HEK293 (cell line): ENCODE measurements at regions not wholly inside any gene's neighbourhood (a gene's known extent, or its start where the extent isn't known, plus 50 kb on each side); places are given as distances from the start of the nearest gene placed in this dataset.

Experiments used
- GLI4 ChIP-seq: fragments of 450-650 bp; formaldehyde crosslinking; IDR thresholded peaks from 2 replicates; pipeline ENCODE4 v1.5.1; 2016; ENCODE audit warnings: missing biosample characterization, missing genetic modification characterization
- HOXA7 ChIP-seq: sonication (generic); formaldehyde crosslinking; IDR thresholded peaks from 2 replicates; pipeline ENCODE4 v1.8.1; 2022; ENCODE audit warnings: missing genetic modification reagents, borderline replicate concordance
- KLF10 ChIP-seq: fragments of 450-650 bp; IDR thresholded peaks from 2 replicates; pipeline ENCODE4 v1.5.1; 2018; ENCODE audit warnings: missing biosample characterization, mild to moderate bottlenecking, missing genetic modification characterization
- ZFP37 ChIP-seq: fragments of 450-650 bp; formaldehyde crosslinking; IDR thresholded peaks from 2 replicates; pipeline ENCODE4 v1.5.1; 2016; ENCODE audit warnings: missing biosample characterization, missing genetic modification characterization
- ZNF121 ChIP-seq: fragments of 450-650 bp; formaldehyde crosslinking; IDR thresholded peaks from 2 replicates; pipeline ENCODE4 v1.5.1; 2016; ENCODE audit warnings: missing biosample characterization, missing genetic modification characterization
- ZNF132 ChIP-seq: fragments of 450-650 bp; formaldehyde crosslinking; IDR thresholded peaks from 2 replicates; pipeline ENCODE4 v1.5.1; 2017; ENCODE audit warnings: missing biosample characterization, missing genetic modification characterization, borderline replicate concordance
- ZNF133 ChIP-seq: fragments of 450-650 bp; formaldehyde crosslinking; IDR thresholded peaks from 2 replicates; pipeline ENCODE4 v1.5.1; 2016; ENCODE audit warnings: missing biosample characterization, missing genetic modification characterization
- ZNF239 ChIP-seq: fragments of 450-650 bp; formaldehyde crosslinking; IDR thresholded peaks from 2 replicates; pipeline ENCODE4 v1.5.1; 2016; ENCODE audit warnings: missing biosample characterization, missing genetic modification characterization
- ZNF626 ChIP-seq: fragments of 450-650 bp; sonication (Bioruptor Pico); formaldehyde crosslinking; IDR thresholded peaks from 2 replicates; pipeline ENCODE4 v1.5.1; 2018; ENCODE audit warnings: missing biosample characterization, missing genetic modification characterization, inconsistent platforms
- ZNF776 ChIP-seq: fragments of 450-650 bp; formaldehyde crosslinking; IDR thresholded peaks from 2 replicates; pipeline ENCODE4 v1.5.0; 2017; ENCODE audit warnings: missing biosample characterization, missing genetic modification characterization, borderline replicate concordance
- TF ChIP-seq, protein P1 (sequence below): fragments of 450-650 bp; formaldehyde crosslinking; IDR thresholded peaks from 2 replicates; pipeline ENCODE4 v1.5.1; 2016; ENCODE audit warnings: missing biosample characterization, missing genetic modification characterization
- TF ChIP-seq, protein P2 (sequence below): fragments of 450-650 bp; formaldehyde crosslinking; IDR thresholded peaks from 2 replicates; pipeline ENCODE4 v1.5.1; 2016; ENCODE audit warnings: missing biosample characterization, missing genetic modification characterization
- TF ChIP-seq, protein P3 (sequence below): fragments of 450-650 bp; formaldehyde crosslinking; IDR thresholded peaks from 2 replicates; pipeline ENCODE4 v1.5.1; 2016; ENCODE audit warnings: missing biosample characterization, missing genetic modification characterization
- TF ChIP-seq, protein P4 (sequence below): fragments of 450-650 bp; formaldehyde crosslinking; IDR thresholded peaks from 2 replicates; pipeline ENCODE4 v1.5.1; 2016; ENCODE audit warnings: missing biosample characterization, missing genetic modification characterization, low read depth

DNA sequence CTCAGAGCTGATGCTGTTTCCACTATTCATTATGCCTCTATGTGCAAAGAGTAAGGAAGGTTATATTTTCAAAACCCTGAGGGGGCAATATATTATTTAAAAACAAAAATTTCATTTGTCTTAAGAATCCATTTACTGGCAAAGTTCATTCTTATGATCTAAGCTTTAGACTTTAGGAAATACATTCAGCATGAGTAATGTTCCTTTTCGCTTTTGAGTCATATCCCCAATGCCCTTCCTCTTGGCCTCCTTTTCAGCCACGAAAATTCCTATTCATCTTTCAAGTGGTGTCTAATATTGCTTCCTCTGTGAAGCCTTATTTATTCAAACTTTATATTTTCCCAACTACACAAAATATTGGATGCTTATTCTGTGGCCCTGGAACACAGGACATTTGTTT is 1317.0 kb downstream of the PCDH9 start:
- TF ChIP-seq, protein P1, sequence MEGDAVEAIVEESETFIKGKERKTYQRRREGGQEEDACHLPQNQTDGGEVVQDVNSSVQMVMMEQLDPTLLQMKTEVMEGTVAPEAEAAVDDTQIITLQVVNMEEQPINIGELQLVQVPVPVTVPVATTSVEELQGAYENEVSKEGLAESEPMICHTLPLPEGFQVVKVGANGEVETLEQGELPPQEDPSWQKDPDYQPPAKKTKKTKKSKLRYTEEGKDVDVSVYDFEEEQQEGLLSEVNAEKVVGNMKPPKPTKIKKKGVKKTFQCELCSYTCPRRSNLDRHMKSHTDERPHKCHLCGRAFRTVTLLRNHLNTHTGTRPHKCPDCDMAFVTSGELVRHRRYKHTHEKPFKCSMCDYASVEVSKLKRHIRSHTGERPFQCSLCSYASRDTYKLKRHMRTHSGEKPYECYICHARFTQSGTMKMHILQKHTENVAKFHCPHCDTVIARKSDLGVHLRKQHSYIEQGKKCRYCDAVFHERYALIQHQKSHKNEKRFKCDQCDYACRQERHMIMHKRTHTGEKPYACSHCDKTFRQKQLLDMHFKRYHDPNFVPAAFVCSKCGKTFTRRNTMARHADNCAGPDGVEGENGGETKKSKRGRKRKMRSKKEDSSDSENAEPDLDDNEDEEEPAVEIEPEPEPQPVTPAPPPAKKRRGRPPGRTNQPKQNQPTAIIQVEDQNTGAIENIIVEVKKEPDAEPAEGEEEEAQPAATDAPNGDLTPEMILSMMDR: no peak
- TF ChIP-seq, protein P2, sequence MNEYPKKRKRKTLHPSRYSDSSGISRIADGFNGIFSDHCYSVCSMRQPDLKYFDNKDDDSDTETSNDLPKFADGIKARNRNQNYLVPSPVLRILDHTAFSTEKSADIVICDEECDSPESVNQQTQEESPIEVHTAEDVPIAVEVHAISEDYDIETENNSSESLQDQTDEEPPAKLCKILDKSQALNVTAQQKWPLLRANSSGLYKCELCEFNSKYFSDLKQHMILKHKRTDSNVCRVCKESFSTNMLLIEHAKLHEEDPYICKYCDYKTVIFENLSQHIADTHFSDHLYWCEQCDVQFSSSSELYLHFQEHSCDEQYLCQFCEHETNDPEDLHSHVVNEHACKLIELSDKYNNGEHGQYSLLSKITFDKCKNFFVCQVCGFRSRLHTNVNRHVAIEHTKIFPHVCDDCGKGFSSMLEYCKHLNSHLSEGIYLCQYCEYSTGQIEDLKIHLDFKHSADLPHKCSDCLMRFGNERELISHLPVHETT: no peak
- no peak for TF ChIP-seq GLI4 (tag by site-specific recombination)
- no peak for TF ChIP-seq ZNF239 (tag by site-specific recombination)
- no peak for TF ChIP-seq ZNF132 (tag by site-specific recombination)
- no peak for TF ChIP-seq HOXA7
- no peak for TF ChIP-seq ZNF626 (tag by site-specific recombination)
- TF ChIP-seq ZNF133 (tag by site-specific recombination): no peak
- TF ChIP-seq KLF10 (tag by site-specific recombination): no peak
- TF ChIP-seq, protein P3, sequence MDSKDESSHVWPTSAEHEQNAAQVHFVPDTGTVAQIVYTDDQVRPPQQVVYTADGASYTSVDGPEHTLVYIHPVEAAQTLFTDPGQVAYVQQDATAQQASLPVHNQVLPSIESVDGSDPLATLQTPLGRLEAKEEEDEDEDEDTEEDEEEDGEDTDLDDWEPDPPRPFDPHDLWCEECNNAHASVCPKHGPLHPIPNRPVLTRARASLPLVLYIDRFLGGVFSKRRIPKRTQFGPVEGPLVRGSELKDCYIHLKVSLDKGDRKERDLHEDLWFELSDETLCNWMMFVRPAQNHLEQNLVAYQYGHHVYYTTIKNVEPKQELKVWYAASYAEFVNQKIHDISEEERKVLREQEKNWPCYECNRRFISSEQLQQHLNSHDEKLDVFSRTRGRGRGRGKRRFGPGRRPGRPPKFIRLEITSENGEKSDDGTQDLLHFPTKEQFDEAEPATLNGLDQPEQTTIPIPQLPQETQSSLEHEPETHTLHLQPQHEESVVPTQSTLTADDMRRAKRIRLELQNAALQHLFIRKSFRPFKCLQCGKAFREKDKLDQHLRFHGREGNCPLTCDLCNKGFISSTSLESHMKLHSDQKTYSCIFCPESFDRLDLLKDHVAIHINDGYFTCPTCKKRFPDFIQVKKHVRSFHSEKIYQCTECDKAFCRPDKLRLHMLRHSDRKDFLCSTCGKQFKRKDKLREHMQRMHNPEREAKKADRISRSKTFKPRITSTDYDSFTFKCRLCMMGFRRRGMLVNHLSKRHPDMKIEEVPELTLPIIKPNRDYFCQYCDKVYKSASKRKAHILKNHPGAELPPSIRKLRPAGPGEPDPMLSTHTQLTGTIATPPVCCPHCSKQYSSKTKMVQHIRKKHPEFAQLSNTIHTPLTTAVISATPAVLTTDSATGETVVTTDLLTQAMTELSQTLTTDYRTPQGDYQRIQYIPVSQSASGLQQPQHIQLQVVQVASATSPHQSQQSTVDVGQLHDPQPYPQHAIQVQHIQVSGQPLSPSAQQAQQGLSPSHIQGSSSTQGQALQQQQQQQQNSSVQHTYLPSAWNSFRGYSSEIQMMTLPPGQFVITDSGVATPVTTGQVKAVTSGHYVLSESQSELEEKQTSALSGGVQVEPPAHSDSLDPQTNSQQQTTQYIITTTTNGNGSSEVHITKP (tag by site-specific recombination): no peak
- no peak for TF ChIP-seq ZNF121
- TF ChIP-seq ZNF776 (tag by site-specific recombination): no peak
- TF ChIP-seq, protein P4, sequence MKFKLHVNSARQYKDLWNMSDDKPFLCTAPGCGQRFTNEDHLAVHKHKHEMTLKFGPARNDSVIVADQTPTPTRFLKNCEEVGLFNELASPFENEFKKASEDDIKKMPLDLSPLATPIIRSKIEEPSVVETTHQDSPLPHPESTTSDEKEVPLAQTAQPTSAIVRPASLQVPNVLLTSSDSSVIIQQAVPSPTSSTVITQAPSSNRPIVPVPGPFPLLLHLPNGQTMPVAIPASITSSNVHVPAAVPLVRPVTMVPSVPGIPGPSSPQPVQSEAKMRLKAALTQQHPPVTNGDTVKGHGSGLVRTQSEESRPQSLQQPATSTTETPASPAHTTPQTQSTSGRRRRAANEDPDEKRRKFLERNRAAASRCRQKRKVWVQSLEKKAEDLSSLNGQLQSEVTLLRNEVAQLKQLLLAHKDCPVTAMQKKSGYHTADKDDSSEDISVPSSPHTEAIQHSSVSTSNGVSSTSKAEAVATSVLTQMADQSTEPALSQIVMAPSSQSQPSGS (tag by site-specific recombination): no peak
- TF ChIP-seq ZFP37 (tag by site-specific recombination): no peak
